ENCODE measurements at regions not wholly inside any gene's neighbourhood (a gene's known extent, or its start where the extent isn't known, plus 50 kb on each side); places are given as distances from the start of the nearest gene placed in this dataset.
"Not testable (repeated sequence)": the region's sequence is repeated elsewhere in the genome, so short reads cannot be mapped to it uniquely, and the experiment has no call there.

GRCh38 chr1:4133939-4134321 lies 233.9 kb upstream of the C1orf174 start:
- no peak for TF ChIP-seq CTCF (IDR thresholded peaks at IDR 0.05; ENCODE audit: insufficient read depth, low read depth, low read length, missing control alignments)
- DNase-seq (ENCODE audit: low read depth), result no peak
- H3K4me3 ChIP-seq (ENCODE audit: low read depth, low read length), result no peak overlapping the region

- H3K4me3 ChIP-seq (ENCODE audit: low read depth, low read length); DNase-seq (ENCODE audit: low read depth): not testable (repeated sequence)
Observed at GRCh38 chr1:4135853-4136252, 235.8 kb upstream of the C1orf174 start.

GRCh38 chr1:4137621-4138415 lies 237.7 kb upstream of the C1orf174 start:
- DNase-seq (ENCODE audit: low read depth), result no peak
- TF ChIP-seq CTCF (IDR thresholded peaks at IDR 0.05; ENCODE audit: insufficient read depth, low read depth, low read length, missing control alignments), result no peak

GRCh38 chr1:4139646-4140045 lies 239.6 kb upstream of the C1orf174 start:
- TF ChIP-seq CTCF (IDR thresholded peaks at IDR 0.05; ENCODE audit: insufficient read depth, low read depth, low read length, missing control alignments), result no peak

More at GRCh38 chr1:4137621-4138415, 237.7 kb upstream of the C1orf174 start:
- H3K4me3 ChIP-seq (ENCODE audit: low read depth, low read length), result no peak overlapping the region

GRCh38 chr1:4140241-4140640 lies 240.2 kb upstream of the C1orf174 start:
- TF ChIP-seq CTCF (IDR thresholded peaks at IDR 0.05; ENCODE audit: insufficient read depth, low read depth, low read length, missing control alignments), result no peak
- DNase-seq (ENCODE audit: low read depth), result no peak
- no peak overlapping the region for H3K4me3 ChIP-seq (ENCODE audit: low read depth, low read length)

More at GRCh38 chr1:4139646-4140045, 239.6 kb upstream of the C1orf174 start:
- H3K4me3 ChIP-seq (ENCODE audit: low read depth, low read length), result no peak overlapping the region
- no peak for DNase-seq (ENCODE audit: low read depth)

GRCh38 chr1:4140821-4141220 lies 240.7 kb upstream of the C1orf174 start:
- TF ChIP-seq CTCF (IDR thresholded peaks at IDR 0.05; ENCODE audit: insufficient read depth, low read depth, low read length, missing control alignments), result no peak
- no peak for DNase-seq (ENCODE audit: low read depth)
- H3K4me3 ChIP-seq (ENCODE audit: low read depth, low read length), result no peak overlapping the region

- DNase-seq (ENCODE audit: low read depth), result no peak
- TF ChIP-seq CTCF (IDR thresholded peaks at IDR 0.05; ENCODE audit: insufficient read depth, low read depth, low read length, missing control alignments), result no peak
- no peak overlapping the region for H3K4me3 ChIP-seq (ENCODE audit: low read depth, low read length)
Observed at GRCh38 chr1:4144349-4144971, 244.4 kb upstream of the C1orf174 start.

Measured in GM12865 (cell line).